ENCODE measurements at regions not wholly inside any gene's neighbourhood (a gene's known extent, or its start where the extent isn't known, plus 50 kb on each side); places are given as distances from the start of the nearest gene placed in this dataset.
A peak's percentile ranks its signal among the peaks of the same experiment; 100 is the strongest.

DNA sequence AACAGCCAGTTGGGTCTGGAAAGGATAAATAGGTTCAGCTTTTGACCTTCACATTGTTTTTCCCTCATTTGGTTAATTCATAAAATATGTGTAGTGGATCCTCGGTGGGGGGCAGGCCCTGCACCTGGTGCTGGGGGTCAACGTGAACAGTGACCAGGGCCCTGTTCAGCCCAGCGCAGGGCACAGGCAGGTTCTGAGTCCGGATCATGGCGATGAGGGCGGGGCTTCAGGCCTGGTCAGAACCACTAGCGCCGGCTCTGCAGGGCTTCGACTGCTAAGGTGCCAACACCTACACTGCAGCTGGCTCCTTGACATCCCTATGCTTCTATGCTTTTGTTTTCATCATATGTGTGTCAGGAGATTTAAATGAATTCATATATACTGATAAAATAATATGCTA lies 177.7 kb downstream of the CXCL12 start:
- DNase-seq = no peak
- intact Hi-C loops (cut with DNase I) = no loop called here

GRCh38 chr10:44206127-44206818 lies 178.6 kb downstream of the CXCL12 start:
- no peak for DNase-seq
- intact Hi-C loops (cut with DNase I) = no loop called here

DNA sequence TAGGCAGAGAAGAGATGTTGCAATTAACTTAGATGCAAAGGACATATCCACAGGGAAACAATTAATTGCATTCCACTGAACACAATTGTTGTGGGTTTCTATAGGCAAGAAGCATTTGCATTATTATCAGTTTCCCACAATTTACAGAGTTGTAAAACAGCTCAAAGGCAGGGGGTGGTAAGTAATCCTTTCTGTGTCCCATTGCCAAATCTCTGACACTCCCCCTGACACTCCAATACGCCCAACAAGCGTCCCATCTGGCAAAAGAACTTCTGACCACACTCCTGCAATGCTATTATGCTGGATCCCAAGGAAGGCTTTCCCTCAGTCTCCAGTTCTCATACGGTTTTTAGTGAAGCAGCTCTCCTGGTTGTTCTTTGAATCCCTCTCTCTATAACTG lies 179.8 kb downstream of the CXCL12 start:
- no peak for DNase-seq
- intact Hi-C loops (cut with DNase I) = no loop called here

- intact Hi-C loops (cut with DNase I) = no loop called here
- no peak for DNase-seq
Measured at GRCh38 chr10:44203535-44203934, 181.4 kb downstream of the CXCL12 start.

- no peak for DNase-seq
- intact Hi-C loops (cut with DNase I) = no loop called here
Measured at GRCh38 chr10:44202952-44203351, 181.9 kb downstream of the CXCL12 start.

DNA sequence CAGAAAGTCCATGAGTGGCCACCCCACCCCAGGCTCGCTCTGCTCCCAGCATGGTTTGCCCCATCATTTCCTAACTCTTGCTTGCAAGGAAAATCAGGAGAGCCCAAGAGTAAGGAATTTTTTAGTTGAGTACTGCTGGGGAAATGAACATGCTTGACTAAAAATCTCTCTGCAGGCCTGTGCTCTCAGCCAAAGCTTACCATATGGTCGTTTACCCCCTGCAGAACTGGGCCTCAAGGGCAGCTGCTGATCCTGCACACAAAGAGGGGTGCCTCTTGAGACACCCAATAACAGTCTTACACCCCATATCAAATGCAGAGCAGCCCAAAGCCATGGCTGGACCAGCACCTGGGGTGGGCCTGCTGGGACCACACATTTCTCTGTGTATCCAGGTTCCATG lies 183.2 kb downstream of the CXCL12 start:
- no peak for DNase-seq
- intact Hi-C loops (cut with DNase I) = no loop called here

DNA sequence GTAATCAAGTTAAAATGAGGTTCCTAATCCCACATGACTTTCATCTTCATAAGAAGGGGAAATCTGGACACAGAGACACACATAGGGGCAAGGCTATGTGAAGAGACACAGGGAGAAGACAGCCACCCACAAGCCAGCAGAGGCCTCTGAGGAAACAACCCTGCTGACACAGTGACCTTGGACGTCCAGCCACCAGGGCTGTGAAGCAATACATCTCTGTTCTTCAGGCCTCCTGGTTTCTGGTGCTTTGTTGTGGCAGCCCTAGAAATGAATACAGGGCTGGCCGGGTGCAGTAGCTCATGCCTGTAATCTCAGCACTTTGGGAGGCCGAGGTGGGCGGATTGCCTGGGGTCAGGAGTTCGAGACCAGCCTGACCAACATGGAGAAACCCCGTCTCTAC lies 183.9 kb downstream of the CXCL12 start:
- DNase-seq = no peak
- intact Hi-C loops (cut with DNase I) = no loop called here

- intact Hi-C loops (cut with DNase I) = no loop called here
- DNase-seq = peak in 1 of 42 donors; percentile 12
Measured at GRCh38 chr10:44199991-44200655, 184.8 kb downstream of the CXCL12 start.

DNA sequence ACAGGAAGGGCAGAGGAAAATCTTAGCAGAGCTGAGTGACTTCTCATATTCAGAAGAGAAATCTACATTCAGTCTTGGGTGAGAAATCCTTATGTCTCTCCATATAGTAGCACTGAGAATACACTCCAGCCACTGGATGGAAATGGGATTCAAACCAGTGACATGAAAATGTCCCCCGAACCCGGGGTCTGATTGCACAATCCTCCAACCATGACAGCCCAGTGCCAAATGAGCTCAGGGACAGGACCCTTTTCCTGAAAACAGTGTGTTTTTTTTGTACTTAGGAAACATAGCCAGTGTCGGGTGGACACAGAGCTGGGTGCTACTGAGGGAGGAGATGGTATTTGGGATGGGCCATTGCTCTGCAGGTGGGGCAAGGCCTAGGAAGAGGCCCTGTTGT lies 185.6 kb downstream of the CXCL12 start:
- no peak for DNase-seq
- intact Hi-C loops (cut with DNase I) = no loop called here

DNA sequence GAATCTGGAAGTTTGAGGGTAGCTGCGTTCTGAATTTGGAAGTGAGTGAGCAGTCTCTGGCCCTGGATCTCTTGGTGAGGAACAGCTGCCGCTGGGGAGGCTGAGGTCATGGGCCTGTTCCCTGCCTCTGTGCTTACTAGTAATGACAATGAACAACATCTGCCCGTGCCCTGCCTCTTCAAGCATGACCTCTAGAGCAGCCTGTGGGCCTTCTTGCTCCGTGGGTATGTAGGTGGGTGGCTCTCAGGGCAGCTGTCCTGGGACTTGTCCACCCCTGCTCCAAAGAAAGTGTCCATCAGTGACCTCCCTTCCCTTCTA lies 186.2 kb downstream of the CXCL12 start:
- intact Hi-C loops (cut with DNase I) = no loop called here
- peak in 1 of 42 donors; percentile 2 for DNase-seq

DNA sequence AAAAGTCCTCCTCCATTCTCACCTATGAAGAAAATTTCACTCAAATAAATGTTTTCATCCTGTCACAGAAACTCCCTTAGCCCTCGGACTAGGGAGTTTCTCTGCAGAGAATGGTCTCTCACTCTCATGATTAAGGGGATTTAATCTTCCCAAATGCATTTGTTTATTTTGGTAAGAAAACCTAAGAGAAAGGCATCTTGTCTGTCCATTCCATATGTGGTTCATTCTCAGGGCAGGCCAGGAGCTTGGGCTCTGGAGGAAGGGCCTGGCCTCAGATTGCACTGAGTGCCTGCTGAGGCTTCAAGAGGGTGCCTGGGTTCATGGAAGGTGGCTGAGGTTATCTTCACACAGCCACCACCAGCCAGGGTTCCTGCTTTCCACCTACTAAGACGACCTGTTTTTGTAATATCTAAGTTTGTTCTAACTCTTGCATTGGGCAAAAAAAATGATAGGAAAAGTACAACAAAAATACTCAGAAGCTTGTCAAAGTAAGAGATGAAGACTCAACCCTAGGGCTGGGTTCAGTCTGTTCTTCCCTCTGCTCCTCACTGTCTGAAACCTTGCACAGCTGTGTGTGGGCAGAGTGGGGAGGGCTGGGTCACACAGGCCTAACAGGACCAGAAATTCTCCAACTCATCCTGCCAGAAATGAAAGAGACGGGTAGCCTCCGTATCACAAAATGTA lies 186.7 kb downstream of the CXCL12 start:
- peak in 1 of 42 donors; percentile 14 for DNase-seq
- intact Hi-C loops (cut with DNase I) = no loop called here

- peak in 1 of 42 donors; percentile 10 for DNase-seq
- intact Hi-C loops (cut with DNase I) = no loop called here
Measured at GRCh38 chr10:44197646-44198045, 187.3 kb downstream of the CXCL12 start.

GRCh38 chr10:44196336-44196735 lies 188.6 kb downstream of the CXCL12 start:
- peak in 1 of 42 donors; percentile 30 for DNase-seq
- intact Hi-C loops (cut with DNase I) = no loop called here

- DNase-seq = peak in 1 of 42 donors; percentile 22
- intact Hi-C loops (cut with DNase I) = no loop called here
Measured at GRCh38 chr10:44196008-44196320, 188.9 kb downstream of the CXCL12 start.

GRCh38 chr10:44195112-44196007 lies 189.5 kb downstream of the CXCL12 start:
- DNase-seq = peak in 1 of 42 donors; percentile 13
- intact Hi-C loops (cut with DNase I) = no loop called here

DNA sequence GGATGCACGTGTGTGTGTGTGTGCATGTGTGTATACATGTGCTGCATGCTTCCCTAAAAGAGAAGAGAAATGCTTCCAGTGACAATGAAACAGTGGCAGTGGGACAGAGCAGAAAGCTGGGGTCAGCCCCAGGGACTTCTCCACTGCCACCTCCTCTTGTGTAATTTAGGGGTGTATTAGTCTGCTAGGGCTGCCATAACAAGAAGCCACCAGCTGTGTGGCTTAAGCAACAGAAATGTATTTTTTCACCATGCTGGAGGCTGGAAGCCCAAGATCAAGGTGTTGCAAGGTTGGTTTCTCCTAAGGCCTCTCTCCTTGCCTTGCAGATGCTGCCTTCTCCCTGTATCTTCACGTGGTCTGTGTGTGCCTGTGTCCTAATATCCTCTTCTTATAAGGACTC lies 190.5 kb downstream of the CXCL12 start:
- peak in 1 of 42 donors; percentile 8 for DNase-seq
- intact Hi-C loops (cut with DNase I) = no loop called here

DNA sequence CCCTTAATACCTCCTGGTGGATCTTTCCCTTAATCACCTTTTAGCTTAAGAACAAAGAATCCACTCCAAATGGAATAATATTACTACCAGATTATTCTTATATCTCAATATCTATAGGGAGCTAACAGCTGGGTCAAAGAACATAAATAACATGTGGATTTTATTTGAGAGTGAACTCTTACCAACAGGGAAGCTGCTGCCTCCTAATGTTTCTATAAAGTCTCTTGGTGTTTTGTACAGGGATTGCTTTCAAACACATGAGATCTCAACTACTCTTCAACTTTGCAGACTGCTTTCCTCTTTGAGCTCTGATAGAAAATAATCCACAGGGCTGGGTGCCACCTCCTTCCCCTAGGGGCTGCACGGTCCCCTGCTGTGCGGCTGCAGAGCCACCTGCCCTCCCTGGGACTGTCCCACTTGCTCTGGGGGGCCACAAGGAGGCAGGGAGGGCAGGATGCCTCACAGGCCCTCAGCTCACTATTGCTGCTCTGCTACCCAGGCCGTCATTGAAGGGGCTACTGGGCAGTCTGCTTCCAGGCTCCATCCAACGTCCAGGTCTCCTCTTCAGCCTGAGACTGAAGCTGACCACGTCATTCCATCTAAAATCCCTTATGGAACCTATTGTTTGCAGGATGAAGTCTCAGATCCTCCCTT lies 191.2 kb downstream of the CXCL12 start:
- intact Hi-C loops (cut with DNase I) = no loop called here
- peak in 1 of 42 donors; percentile 27 for DNase-seq

DNA sequence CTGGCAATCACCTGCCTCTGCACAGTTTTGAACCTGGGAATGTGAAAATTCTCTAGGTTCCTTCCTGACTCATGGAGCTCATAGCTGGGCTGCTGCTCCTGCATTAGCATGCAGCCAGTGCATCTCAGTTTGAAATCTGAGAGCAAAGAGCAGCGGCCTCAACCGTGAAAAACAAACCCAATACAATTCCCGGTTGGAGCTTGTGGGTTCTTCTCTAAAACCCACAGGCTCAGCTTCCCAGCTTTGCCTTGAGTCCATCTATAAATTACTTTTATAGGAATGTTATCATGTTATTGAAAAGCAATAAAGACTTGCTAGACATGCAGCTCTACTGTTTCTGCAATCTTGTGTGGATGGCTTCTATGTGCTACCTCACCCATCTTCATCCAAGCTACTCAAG lies 191.7 kb downstream of the CXCL12 start:
- intact Hi-C loops (cut with DNase I) = no loop called here
- peak in 1 of 42 donors; percentile 27 for DNase-seq

GRCh38 chr10:44192435-44192834 lies 192.5 kb downstream of the CXCL12 start:
- intact Hi-C loops (cut with DNase I) = no loop called here

More at GRCh38 chr10:44192435-44192834, 192.5 kb downstream of the CXCL12 start:
- peak in 1 of 42 donors; percentile 18 for DNase-seq
